Activated CD4-positive, alpha-beta memory T cell treated with anti-CD3 and anti-CD28 coated beads, Interleukin-2, amount 10 ng/mL, durations not matched to agents 7 days and 5 days (primary cell): ENCODE measurements at regions not wholly inside any gene's neighbourhood (a gene's known extent, or its start where the extent isn't known, plus 50 kb on each side); places are given as distances from the start of the nearest gene placed in this dataset.

Source experiments
- CTCF ChIA-PET: fragments of 350-600 bp; sonication (Branson Sonifier 250); formaldehyde crosslinking; loops from one replicate; lab custom pipeline; 2021; ENCODE audit warnings: antibody characterized with exemption, inconsistent platforms; lab: Charles Lee
- POLR2A ChIA-PET: fragments of 350-600 bp; sonication (Branson Sonifier 250); formaldehyde crosslinking; loops from one replicate; lab custom pipeline; 2021; ENCODE audit warnings: antibody characterized with exemption; lab: Charles Lee
- DNase-seq: peaks from one replicate; pipeline ENCODE4 v3.0.0-alpha.2; 2020
- H3K27ac Mint-ChIP-seq: one replicate; pipeline ENCODE4 v1.8.0; 2021; ENCODE audit warnings: mild to moderate bottlenecking, mixed read lengths
- H3K27me3 Mint-ChIP-seq: one replicate; pipeline ENCODE4 v1.8.0; 2021; ENCODE audit warnings: mixed read lengths
- H3K36me3 Mint-ChIP-seq: one replicate; pipeline ENCODE4 v1.8.0; 2021; ENCODE audit warnings: low read depth, mixed read lengths
- H3K4me1 Mint-ChIP-seq: one replicate; pipeline ENCODE4 v1.8.0; 2021; ENCODE audit warnings: mixed read lengths
- H3K4me3 Mint-ChIP-seq: one replicate; pipeline ENCODE4 v1.8.0; 2021; ENCODE audit warnings: mild to moderate bottlenecking, mixed read lengths
- H3K9me3 Mint-ChIP-seq: one replicate; pipeline ENCODE4 v1.8.0; 2021; ENCODE audit warnings: mixed read lengths

DNA sequence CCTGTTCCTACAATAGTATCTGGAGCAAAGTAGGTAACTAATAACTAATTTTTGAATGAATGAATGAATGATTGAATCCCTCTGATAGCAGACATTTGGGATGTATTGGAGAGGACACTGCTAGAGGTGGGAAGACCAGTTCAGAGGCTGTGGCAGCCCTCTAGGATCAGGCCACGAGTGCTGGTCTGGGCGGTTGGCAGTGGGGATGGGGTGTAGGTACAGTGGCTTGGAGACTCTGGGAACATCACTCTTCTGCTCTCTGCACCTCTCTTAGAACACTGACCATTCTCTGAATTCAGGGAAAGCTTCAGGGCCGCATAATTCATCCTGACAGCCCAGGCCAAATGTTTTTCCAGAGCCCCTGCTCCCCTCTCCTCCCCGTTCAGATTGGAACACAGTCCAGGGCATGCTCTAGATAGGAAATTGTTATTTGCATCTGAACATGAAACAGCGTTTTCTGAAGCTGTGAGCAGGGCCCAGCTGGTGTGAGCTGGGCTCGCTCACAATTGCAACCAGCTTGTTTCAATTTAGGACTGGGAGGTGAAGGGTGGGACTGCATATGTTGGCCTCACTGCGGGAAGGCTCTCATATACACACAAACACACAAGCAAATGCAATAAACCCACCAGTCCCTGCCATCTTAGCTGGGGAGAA lies 253.1 kb upstream of the USP24 start:
- Mint-ChIP-seq H3K36me3 (no peaks in the 10 kb centered on the region), H3K27me3 (peaks cover 4% of the 10 kb centered on the region), H3K4me3 (no peak overlapping the region), H3K4me1 (no peaks in the 10 kb centered on the region), H3K27ac (no peak overlapping the region), H3K9me3 (no peaks in the 10 kb centered on the region)
- ChIA-PET POLR2A (no interaction called here), CTCF (no interaction called here)
- DNase-seq: no peak

DNA sequence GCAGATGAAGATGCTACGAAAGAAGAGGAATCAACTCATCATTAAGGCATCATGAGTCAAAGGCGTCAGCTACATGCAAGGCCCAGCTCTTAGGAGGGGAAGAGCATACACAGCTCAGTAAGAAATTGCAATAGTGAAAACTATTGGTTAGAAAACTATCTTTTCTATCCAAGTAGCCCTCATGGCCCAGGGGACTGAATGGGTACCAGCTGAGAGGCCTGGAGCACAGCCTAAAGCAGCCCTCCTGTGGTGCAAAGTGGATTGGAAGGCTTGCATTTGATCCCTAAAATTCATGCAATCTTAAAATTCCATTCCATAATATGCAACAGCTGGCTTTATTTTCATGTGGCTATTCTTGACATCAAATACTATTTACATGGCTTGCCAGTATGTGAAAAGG lies 251.8 kb upstream of the USP24 start:
- Mint-ChIP-seq H3K27me3 (peaks cover 4% of the 10 kb centered on the region), H3K36me3 (no peaks in the 10 kb centered on the region), H3K9me3 (no peaks in the 10 kb centered on the region), H3K27ac (no peak overlapping the region), H3K4me3 (no peak overlapping the region), H3K4me1 (no peaks in the 10 kb centered on the region)
- CTCF ChIA-PET: no interaction called here
- POLR2A ChIA-PET: no interaction called here
- DNase-seq: no peak

- H3K4me3 Mint-ChIP-seq: no peak overlapping the region
- H3K27me3 Mint-ChIP-seq: peaks cover 4% of the 10 kb centered on the region
- no peak for DNase-seq
- no peaks in the 10 kb centered on the region for H3K4me1 Mint-ChIP-seq
- no peaks in the 10 kb centered on the region for H3K36me3 Mint-ChIP-seq
- no peaks in the 10 kb centered on the region for H3K9me3 Mint-ChIP-seq
- ChIA-PET POLR2A (no interaction called here), CTCF (no interaction called here)
- no peak overlapping the region for H3K27ac Mint-ChIP-seq
Observed at GRCh38 chr1:55466373-55466772, 251.2 kb upstream of the USP24 start.

DNA sequence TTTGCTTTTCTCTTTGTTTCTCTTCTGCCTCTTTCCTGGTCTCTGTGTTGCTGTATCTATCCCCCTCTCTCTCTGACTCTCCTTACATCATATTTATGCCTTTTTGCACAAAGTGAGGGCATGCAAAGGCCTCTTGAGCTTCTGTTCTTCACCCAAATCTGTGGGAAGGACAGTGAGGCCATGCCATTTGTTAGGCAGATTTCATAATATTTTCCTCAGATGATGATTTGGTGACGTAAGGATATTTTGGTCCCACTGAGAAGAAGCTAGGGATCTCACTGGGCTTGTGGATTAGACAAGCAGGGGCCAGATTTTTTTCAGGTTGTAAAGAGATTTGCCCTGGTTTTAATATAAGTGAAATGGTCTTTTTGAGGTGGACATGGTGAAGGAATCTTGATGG lies 249.4 kb upstream of the USP24 start:
- H3K9me3 Mint-ChIP-seq: no peaks in the 10 kb centered on the region
- no peak overlapping the region for H3K4me3 Mint-ChIP-seq

GRCh38 chr1:55463814-55464475 lies 248.8 kb upstream of the USP24 start:
- ChIA-PET CTCF (no interaction called here), POLR2A (no interaction called here)
- Mint-ChIP-seq H3K36me3 (no peaks in the 10 kb centered on the region), H3K9me3 (no peaks in the 10 kb centered on the region), H3K4me1 (no peaks in the 10 kb centered on the region), H3K27ac (no peak overlapping the region), H3K4me3 (no peak overlapping the region), H3K27me3 (peaks cover 4% of the 10 kb centered on the region)
- DNase-seq: no peak

More for the DNA sequence above, 249.4 kb upstream of the USP24 start:
- ChIA-PET CTCF (no interaction called here), POLR2A (no interaction called here)
- Mint-ChIP-seq H3K27ac (no peak overlapping the region), H3K4me1 (no peaks in the 10 kb centered on the region), H3K27me3 (peaks cover 4% of the 10 kb centered on the region), H3K36me3 (no peaks in the 10 kb centered on the region)
- DNase-seq: no peak

- no peak overlapping the region for H3K27ac Mint-ChIP-seq
- ChIA-PET CTCF (no interaction called here), POLR2A (no interaction called here)
- H3K4me3 Mint-ChIP-seq: no peak overlapping the region
- DNase-seq: no peak
- H3K27me3 Mint-ChIP-seq: no peaks in the 10 kb centered on the region
- H3K4me1 Mint-ChIP-seq: no peaks in the 10 kb centered on the region
- H3K36me3 Mint-ChIP-seq: no peaks in the 10 kb centered on the region
- peaks cover 4% of the 10 kb centered on the region for H3K9me3 Mint-ChIP-seq
Observed at GRCh38 chr1:55457874-55458273, 242.7 kb upstream of the USP24 start.

GRCh38 chr1:55456971-55457370 lies 241.8 kb upstream of the USP24 start:
- Mint-ChIP-seq H3K27ac (no peak overlapping the region), H3K36me3 (no peaks in the 10 kb centered on the region), H3K27me3 (peaks cover 1% of the 10 kb centered on the region), H3K4me1 (no peaks in the 10 kb centered on the region), H3K9me3 (peaks cover 4% of the 10 kb centered on the region), H3K4me3 (no peak overlapping the region)
- ChIA-PET POLR2A (no interaction called here), CTCF (no interaction called here)
- no peak for DNase-seq

DNA sequence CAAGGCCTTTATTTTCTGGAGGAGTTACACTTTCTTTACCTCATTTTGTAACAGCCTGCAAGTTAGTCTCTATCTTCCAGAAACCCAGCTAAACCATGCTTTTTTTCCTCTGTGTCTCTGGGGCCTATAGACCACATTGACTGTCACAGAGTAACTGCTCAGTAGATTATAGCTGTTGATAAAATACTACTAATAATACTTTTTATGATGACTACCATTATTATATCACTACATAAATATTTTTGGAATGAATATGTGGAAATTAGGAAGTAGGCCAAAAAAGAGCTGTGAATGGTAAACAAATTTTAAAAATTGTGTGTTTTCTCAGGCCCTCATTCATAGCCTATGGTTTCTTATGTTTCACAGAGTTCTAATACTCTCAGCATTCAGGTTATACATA lies 233.1 kb upstream of the USP24 start:
- DNase-seq: no peak
- no peaks in the 10 kb centered on the region for H3K9me3 Mint-ChIP-seq
- CTCF ChIA-PET: no interaction called here
- H3K4me3 Mint-ChIP-seq: no peak overlapping the region
- H3K27ac Mint-ChIP-seq: no peak overlapping the region
- POLR2A ChIA-PET: no interaction called here
- H3K27me3 Mint-ChIP-seq: peaks cover 21% of the 10 kb centered on the region
- peaks cover 8% of the 10 kb centered on the region for H3K4me1 Mint-ChIP-seq
- H3K36me3 Mint-ChIP-seq: no peaks in the 10 kb centered on the region

- no peak for DNase-seq
- H3K4me1 Mint-ChIP-seq: peaks cover 8% of the 10 kb centered on the region
- H3K36me3 Mint-ChIP-seq: no peaks in the 10 kb centered on the region
- ChIA-PET CTCF (no interaction called here), POLR2A (no interaction called here)
- no peak overlapping the region for H3K27ac Mint-ChIP-seq
- no peak overlapping the region for H3K4me3 Mint-ChIP-seq
- H3K27me3 Mint-ChIP-seq: peaks cover 22% of the 10 kb centered on the region
- H3K9me3 Mint-ChIP-seq: no peaks in the 10 kb centered on the region
Observed at GRCh38 chr1:55447488-55447887, 232.3 kb upstream of the USP24 start.

DNA sequence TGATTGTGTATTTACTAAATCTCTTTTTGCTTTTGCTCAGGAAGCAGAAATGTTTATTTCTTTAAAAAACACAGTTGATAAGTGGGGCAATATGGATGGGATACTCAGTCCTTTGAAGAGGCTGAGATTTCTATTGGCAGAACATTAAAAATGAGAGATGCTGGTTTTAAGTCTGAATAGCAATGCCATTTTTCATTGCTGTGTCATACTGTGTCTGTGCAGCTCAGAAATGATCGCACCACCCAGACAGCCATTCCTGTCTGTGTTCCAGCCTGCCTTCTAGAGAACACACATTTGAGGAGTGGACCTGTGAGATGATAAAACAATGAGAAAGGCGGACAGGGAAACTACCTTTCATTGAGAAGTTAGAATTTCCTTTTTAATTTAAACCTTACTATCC lies 231.2 kb upstream of the USP24 start:
- peaks cover 8% of the 10 kb centered on the region for H3K4me1 Mint-ChIP-seq
- no peak overlapping the region for H3K4me3 Mint-ChIP-seq
- CTCF ChIA-PET: no interaction called here
- peaks cover 21% of the 10 kb centered on the region for H3K27me3 Mint-ChIP-seq
- no peak for DNase-seq
- no peaks in the 10 kb centered on the region for H3K36me3 Mint-ChIP-seq
- no peaks in the 10 kb centered on the region for H3K9me3 Mint-ChIP-seq
- POLR2A ChIA-PET: no interaction called here
- H3K27ac Mint-ChIP-seq: no peak overlapping the region

DNA sequence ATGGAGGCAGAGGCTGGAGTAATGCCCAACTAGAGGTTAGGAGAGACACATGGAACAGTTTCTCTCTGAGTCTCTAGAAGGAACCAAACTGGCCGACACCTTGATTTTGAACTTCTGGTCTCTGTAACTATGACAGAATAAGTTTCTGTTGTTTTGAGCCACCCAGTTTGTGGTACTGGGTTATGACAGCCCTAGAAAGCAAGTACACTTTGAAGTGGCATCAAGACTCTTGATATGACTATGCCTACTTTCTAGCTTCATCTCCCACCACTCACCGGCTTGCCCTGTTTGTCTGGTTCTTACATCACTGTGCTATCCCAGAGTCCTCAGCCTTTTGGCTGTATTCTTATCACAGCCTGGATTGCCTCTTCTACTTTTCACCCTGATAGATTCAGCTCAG lies 230.3 kb upstream of the USP24 start:
- H3K27ac Mint-ChIP-seq: no peak overlapping the region
- POLR2A ChIA-PET: no interaction called here
- no peaks in the 10 kb centered on the region for H3K36me3 Mint-ChIP-seq
- DNase-seq: no peak
- peaks cover 17% of the 10 kb centered on the region for H3K27me3 Mint-ChIP-seq
- H3K4me3 Mint-ChIP-seq: no peak overlapping the region
- CTCF ChIA-PET: no interaction called here
- no peaks in the 10 kb centered on the region for H3K9me3 Mint-ChIP-seq
- H3K4me1 Mint-ChIP-seq: peaks cover 8% of the 10 kb centered on the region

DNA sequence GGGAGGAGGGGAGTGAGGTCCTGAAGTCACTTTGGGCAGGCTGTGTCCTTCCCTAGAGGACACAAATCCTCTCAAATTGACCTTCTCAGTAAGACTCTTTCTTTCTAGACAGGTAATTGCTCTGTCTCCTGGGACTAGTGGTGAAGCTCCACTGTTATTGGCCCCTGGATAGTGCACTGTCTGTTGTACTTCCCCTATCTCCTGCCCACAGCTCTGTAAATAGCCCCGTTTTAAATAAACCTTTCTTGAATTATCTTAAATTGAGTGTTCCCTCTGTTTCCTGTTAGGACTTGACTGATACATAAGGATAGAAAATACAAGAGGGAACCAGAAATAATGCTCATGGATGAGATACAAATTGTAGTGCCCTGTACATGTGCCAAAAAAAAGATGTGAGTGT lies 229.5 kb upstream of the USP24 start:
- Mint-ChIP-seq H3K36me3 (no peaks in the 10 kb centered on the region), H3K4me1 (peaks cover 8% of the 10 kb centered on the region), H3K27ac (no peak overlapping the region), H3K4me3 (no peak overlapping the region), H3K9me3 (no peaks in the 10 kb centered on the region), H3K27me3 (peaks cover 16% of the 10 kb centered on the region)
- POLR2A ChIA-PET: no interaction called here
- DNase-seq: no peak
- CTCF ChIA-PET: no interaction called here

- Mint-ChIP-seq H3K9me3 (no peaks in the 10 kb centered on the region), H3K36me3 (no peaks in the 10 kb centered on the region), H3K27ac (no peak overlapping the region), H3K4me3 (no peak overlapping the region), H3K27me3 (peaks cover 15% of the 10 kb centered on the region), H3K4me1 (peaks cover 8% of the 10 kb centered on the region)
- no peak for DNase-seq
- POLR2A ChIA-PET: no interaction called here
- CTCF ChIA-PET: no interaction called here
Observed at GRCh38 chr1:55443175-55443915, 228.2 kb upstream of the USP24 start.
